ENCODE measurements at regions not wholly inside any gene's neighbourhood (a gene's known extent, or its start where the extent isn't known, plus 50 kb on each side); places are given as distances from the start of the nearest gene placed in this dataset.
A peak's percentile ranks its signal among the peaks of the same experiment; 100 is the strongest.

GRCh38 chr20:11103866-11104265 is 430.1 kb upstream of the JAG1 start (continued):
- TF ChIP-seq CHD2 (IDR thresholded peaks at IDR 0.05; ENCODE audit: borderline replicate concordance, low read depth, low read length) (no peak), ZZZ3 (IDR thresholded peaks at IDR 0.05; ENCODE audit: control insufficient read depth, insufficient read length, low read depth) (no peak), BMI1 (IDR thresholded peaks at IDR 0.05; ENCODE audit: borderline replicate concordance) (no peak)

GRCh38 chr20:11108102-11108810 is 434.5 kb upstream of the JAG1 start:
- Histone ChIP-seq H3K27me3 (replicated peaks in 1 of 2; ENCODE audit: control insufficient read depth in 2 of 2, insufficient read depth in 2 of 2, low read length in 1 of 2) (no peaks in the 10 kb centered on the region), H2AFZ (ENCODE audit: control insufficient read depth, low read depth, low read length) (no peak overlapping the region), H3K9ac (ENCODE audit: control insufficient read depth, insufficient read depth, low read length) (no peak overlapping the region), H3K79me2 (ENCODE audit: control insufficient read depth, insufficient read depth, low read length) (no peaks in the 10 kb centered on the region), H3K27ac (ENCODE audit: control insufficient read depth, insufficient read depth) (no peak overlapping the region), H3K9me3 (replicated peaks; ENCODE audit: control insufficient read depth, insufficient read depth, low read length) (no peaks in the 10 kb centered on the region), H3K4me3 (no peak overlapping the region), H4K20me1 (ENCODE audit: control insufficient read depth, insufficient read depth) (no peaks in the 10 kb centered on the region), H3K4me2 (ENCODE audit: control insufficient read depth, insufficient read depth) (no peak overlapping the region), H3K4me1 (ENCODE audit: control insufficient read depth, insufficient read depth, low read length) (no peaks in the 10 kb centered on the region), H3K36me3 (ENCODE audit: control insufficient read depth in 2 of 2, insufficient read depth in 2 of 2, low read length in 1 of 2) (no peaks in the 10 kb centered on the region)
- SMC1A ChIA-PET (ENCODE audit: uncharacterized antibody, unreplicated experiment) = no interaction called here
- CTCF ChIA-PET = no interaction called here
- RAD21 ChIA-PET (ENCODE audit: unreplicated experiment) = no interaction called here
- TF ChIP-seq JUNB (IDR thresholded peaks at IDR 0.05) (no peak), ZNF24 (IDR thresholded peaks at IDR 0.05) (no peak), YBX1 (IDR thresholded peaks at IDR 0.05) (no peak)
- WGBS (ENCODE audit: insufficient coverage, insufficient replicate concordance, low lambda C conversion rate, missing lambda C conversion rate) = 39% methylated on average over 4 of the region's 4 CpGs
- no TSS peak for BruUV-seq (replicated peaks)
- ATAC-seq (no peak), DNase-seq (ENCODE audit: low read depth, low spot score) (no peak), FAIRE-seq (no peak)
- POLR2A ChIA-PET = no interaction called here
- intact Hi-C loops (cut with micrococcal nuclease; ENCODE audit: unreplicated experiment) (no loop called here), in situ Hi-C loops (cut with MboI) (no loop called here)

GRCh38 chr20:11110535-11110934 is 436.7 kb upstream of the JAG1 start:
- SMC1A ChIA-PET (ENCODE audit: uncharacterized antibody, unreplicated experiment) = interaction anchor here (1.0 to 2.9 kb wide), 6 partner anchors 9 to 429 kb away, joined by 3 to 12 read pairs (median 4); no protein-coding TSS in a partner anchor
- Histone ChIP-seq H3K4me1 (ENCODE audit: control insufficient read depth, insufficient read depth, low read length) (no peaks in the 10 kb centered on the region), H3K9ac (ENCODE audit: control insufficient read depth, insufficient read depth, low read length) (no peak overlapping the region), H2AFZ (ENCODE audit: control insufficient read depth, low read depth, low read length) (no peak overlapping the region), H3K79me2 (ENCODE audit: control insufficient read depth, insufficient read depth, low read length) (no peaks in the 10 kb centered on the region), H3K4me2 (ENCODE audit: control insufficient read depth, insufficient read depth) (no peak overlapping the region), H4K20me1 (ENCODE audit: control insufficient read depth, insufficient read depth) (no peaks in the 10 kb centered on the region), H3K27ac (ENCODE audit: control insufficient read depth, insufficient read depth) (no peak overlapping the region), H3K27me3 (replicated peaks in 1 of 2; ENCODE audit: control insufficient read depth in 2 of 2, insufficient read depth in 2 of 2, low read length in 1 of 2) (no peaks in the 10 kb centered on the region), H3K4me3 (no peak overlapping the region), H3K9me3 (replicated peaks; ENCODE audit: control insufficient read depth, insufficient read depth, low read length) (no peaks in the 10 kb centered on the region), H3K36me3 (ENCODE audit: control insufficient read depth in 2 of 2, insufficient read depth in 2 of 2, low read length in 1 of 2) (no peaks in the 10 kb centered on the region)
- BruUV-seq (replicated peaks) = no TSS peak
- in situ Hi-C loops (cut with MboI) = no loop called here
- CTCF ChIA-PET = interaction anchor here (1.2 to 2.0 kb wide), 4 partner anchors 95 to 1132 kb away, joined by 3 to 4 read pairs (median 3); no protein-coding TSS in a partner anchor
- FAIRE-seq (no peak), ATAC-seq (peak; percentile 80), DNase-seq (ENCODE audit: low read depth, low spot score) (peak; percentile 17)
- WGBS (ENCODE audit: insufficient coverage, insufficient replicate concordance, low lambda C conversion rate, missing lambda C conversion rate) = 9% methylated on average over 4 of the region's 4 CpGs
- RAD21 ChIA-PET (ENCODE audit: unreplicated experiment) = interaction anchor here (0.9 to 1.4 kb wide), 3 partner anchors 9 to 157 kb away, joined by 4 read pairs; no protein-coding TSS in a partner anchor
- intact Hi-C loops (cut with micrococcal nuclease; ENCODE audit: unreplicated experiment) = no loop called here
- POLR2A ChIA-PET = interaction anchor here (0.6 kb wide), 1 partner anchor 19 kb away, joined by 3 read pairs; no protein-coding TSS in a partner anchor
- TF ChIP-seq IRF3 (IDR thresholded peaks at IDR 0.05) = no peak
- TF ChIP-seq GATAD2B (conservative IDR thresholded peaks at IDR 0.05; ENCODE audit: low read depth) = peak; percentile 27; the same call in 1 of the 2 replicates
- TF ChIP-seq ZBTB40 (IDR thresholded peaks at IDR 0.05; ENCODE audit: borderline replicate concordance) = no peak
- peak; percentile 71 for TF ChIP-seq IKZF1 (conservative IDR thresholded peaks at IDR 0.05)
- no peak for TF ChIP-seq SMAD5 (IDR thresholded peaks at IDR 0.05; ENCODE audit: low read depth)

Measured in GM12878 (cell line).